ENCODE measurements at regions not wholly inside any gene's neighbourhood (a gene's known extent, or its start where the extent isn't known, plus 50 kb on each side); places are given as distances from the start of the nearest gene placed in this dataset.
"Not testable (repeated sequence)": the region's sequence is repeated elsewhere in the genome, so short reads cannot be mapped to it uniquely, and the experiment has no call there.

GRCh38 chr4:164617911-164618310 is 136.0 kb upstream of the SMIM31 start:
- DNase-seq = no peak

GRCh38 chr4:164621886-164622521 is 131.9 kb upstream of the SMIM31 start:
- DNase-seq = no peak

DNA sequence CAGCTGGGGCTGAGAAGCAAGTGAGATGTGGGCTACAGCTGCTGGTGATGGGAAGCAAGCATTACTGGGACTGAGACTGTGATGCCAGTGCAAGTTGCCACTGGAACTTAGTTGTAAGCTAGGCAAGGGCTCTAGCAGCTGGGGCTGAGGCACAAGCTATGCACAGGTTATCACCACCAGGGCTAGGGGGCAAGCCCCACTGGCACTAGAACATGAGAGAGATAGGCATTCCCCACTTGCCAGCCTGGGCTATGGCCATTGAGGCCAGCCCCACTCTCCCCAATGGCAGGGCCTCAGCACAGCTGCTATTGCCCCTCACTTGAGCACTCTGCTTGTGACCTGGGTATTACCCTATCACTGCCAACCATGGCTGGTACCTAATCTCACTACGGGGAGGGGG is 130.8 kb upstream of the SMIM31 start:
- DNase-seq = no peak

DNA sequence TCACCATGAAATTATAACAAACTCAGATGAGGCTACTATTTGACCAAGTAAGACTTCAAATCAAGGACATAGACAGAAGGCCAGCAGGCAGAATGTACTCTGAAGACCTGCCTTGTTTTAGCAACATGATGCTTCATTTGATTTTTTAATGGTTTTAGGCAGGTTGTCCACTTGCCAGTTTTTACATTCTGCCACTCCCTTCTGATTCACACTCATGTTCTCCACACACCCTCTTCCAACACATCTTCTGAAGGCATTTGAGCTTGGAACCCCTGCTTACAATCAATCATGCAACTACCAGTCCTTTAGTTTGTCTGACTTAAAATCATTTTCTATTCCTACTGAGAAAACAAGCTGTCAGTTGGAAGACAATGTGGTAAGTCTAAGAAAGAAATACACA is 114.9 kb upstream of the SMIM31 start:
- no peak for DNase-seq

GRCh38 chr4:164648151-164648848 is 105.6 kb upstream of the SMIM31 start:
- no peak for DNase-seq

DNA sequence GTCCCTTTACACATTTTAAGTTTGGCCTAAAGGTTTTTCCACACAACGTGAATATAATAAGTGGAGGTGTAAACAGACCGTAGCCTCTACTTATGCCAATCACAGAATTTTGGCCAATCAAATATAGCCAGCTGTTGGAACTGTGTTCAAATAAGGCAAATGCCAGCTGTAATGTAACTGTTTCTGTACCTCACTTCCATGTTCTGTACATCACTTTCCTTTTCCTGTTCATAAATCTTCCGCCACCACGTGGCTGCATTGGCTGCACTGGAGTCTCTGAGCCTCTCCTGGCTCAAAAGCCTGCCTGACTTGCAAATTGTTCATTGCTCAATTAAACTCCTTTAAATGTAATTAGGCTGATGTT is 105.1 kb upstream of the SMIM31 start:
- DNase-seq = no peak

GRCh38 chr4:164659765-164660164 is 94.2 kb upstream of the SMIM31 start:
- no peak for DNase-seq

- DNase-seq = not testable (repeated sequence)
These were observed 77.8 kb upstream of the SMIM31 start for GRCh38 chr4:164676152-164676551.

DNA sequence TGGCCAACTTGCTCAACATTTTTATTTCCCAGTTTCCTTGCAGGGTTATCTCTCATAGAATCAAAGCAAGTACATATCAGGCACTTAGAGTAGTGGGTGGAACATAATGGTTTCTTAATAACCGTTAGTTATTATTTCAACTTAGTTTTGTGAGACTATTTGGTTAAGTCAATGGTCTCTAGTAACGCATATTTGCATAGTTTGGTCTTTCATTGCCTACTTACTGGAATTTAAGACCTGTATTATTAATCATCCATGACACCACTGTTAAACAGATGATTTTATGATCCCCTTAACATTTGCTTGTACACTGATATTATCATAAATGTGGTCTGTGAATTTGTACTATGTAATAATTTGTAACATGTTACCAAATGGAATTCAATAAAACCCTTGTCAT is 70.9 kb upstream of the SMIM31 start:
- no peak for DNase-seq

DNA sequence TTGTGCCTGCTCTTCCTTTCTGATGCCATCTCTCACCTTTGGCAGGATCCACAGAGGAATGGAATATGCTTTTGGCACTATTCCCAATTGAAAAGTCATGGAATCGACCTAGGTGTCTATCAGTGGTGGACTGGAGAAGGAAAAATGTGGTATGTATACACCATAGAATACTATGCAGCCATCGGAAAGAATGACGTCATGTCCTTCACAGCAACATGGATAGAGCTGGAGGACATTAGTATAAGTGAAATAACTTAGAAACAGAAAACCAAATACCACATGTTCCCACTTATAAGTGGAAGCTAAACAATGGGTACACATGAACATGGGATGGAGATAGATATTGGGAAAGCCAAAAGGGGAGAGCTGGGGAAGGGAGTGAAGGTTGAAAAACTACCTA is 58.3 kb upstream of the SMIM31 start:
- no peak for DNase-seq

GRCh38 chr4:164700471-164700870 is 53.5 kb upstream of the SMIM31 start:
- no peak for DNase-seq

GRCh38 chr4:164701665-164702064 is 52.3 kb upstream of the SMIM31 start:
- no peak for DNase-seq

Measured in CD4-positive, alpha-beta T cell treated with Interleukin-4 for 1 hour (primary cell).